SK-N-SH treated with all-trans-retinoic acid at 6 μM for 48 hours (cell line): ENCODE measurements at regions not wholly inside any gene's neighbourhood (a gene's known extent, or its start where the extent isn't known, plus 50 kb on each side); places are given as distances from the start of the nearest gene placed in this dataset.

Experiments
- ARNTL ChIP-seq: fragments of 450-650 bp; formaldehyde crosslinking; IDR thresholded peaks from 2 replicates; pipeline ENCODE4 v1.5.0; 2020; ENCODE audit warnings: low read depth, mild to moderate bottlenecking, moderate library complexity, borderline replicate concordance
- BACH2 ChIP-seq: fragments of 250-450 bp; sonication (Bioruptor Pico); IDR thresholded peaks from 2 replicates; pipeline ENCODE4 v1.9.0; 2021; ENCODE audit warnings: mild to moderate bottlenecking, borderline replicate concordance
- CREB5 ChIP-seq: fragments of 250-450 bp; sonication (Bioruptor Pico); IDR thresholded peaks from 2 replicates; pipeline ENCODE4 v1.5.1; 2020; ENCODE audit warnings: low read depth, mild to moderate bottlenecking, moderate library complexity
- ISL1 ChIP-seq: fragments of 250-450 bp; sonication (Bioruptor Pico); IDR thresholded peaks from 2 replicates; pipeline ENCODE4 v2.1.2; 2022; ENCODE audit warnings: mild to moderate bottlenecking, moderate library complexity
- PATZ1 ChIP-seq: fragments of 250-450 bp; sonication (Bioruptor Pico); IDR thresholded peaks from 2 replicates; pipeline ENCODE4 v1.8.0; 2020; ENCODE audit warnings: mild to moderate bottlenecking, moderate library complexity, borderline replicate concordance
- POU6F1 ChIP-seq: fragments of 250-450 bp; sonication (Bioruptor Pico); IDR thresholded peaks from 2 replicates; pipeline ENCODE4 v1.8.0; 2021; ENCODE audit warnings: low read depth, mild to moderate bottlenecking, moderate library complexity, borderline replicate concordance
- TCF4 ChIP-seq: fragments of 250-450 bp; sonication (Bioruptor Pico); IDR thresholded peaks from 2 replicates; pipeline ENCODE4 v1.8.0; 2021; ENCODE audit warnings: mild to moderate bottlenecking, moderate library complexity, borderline replicate concordance
- TOX ChIP-seq: fragments of 250-450 bp; sonication (Bioruptor Pico); IDR thresholded peaks from 2 replicates; pipeline ENCODE4 v1.8.0; 2021; ENCODE audit warnings: mild to moderate bottlenecking, moderate library complexity, borderline replicate concordance
- TSHZ2 ChIP-seq: fragments of 250-450 bp; sonication (Bioruptor Pico); IDR thresholded peaks from 2 replicates; pipeline ENCODE4 v1.5.0; 2020; ENCODE audit warnings: mild to moderate bottlenecking, moderate library complexity
- ZFP3 ChIP-seq: fragments of 250-450 bp; sonication (Bioruptor Pico); IDR thresholded peaks from 2 replicates; pipeline ENCODE4 v1.5.0; 2020; ENCODE audit warnings: mild to moderate bottlenecking, moderate library complexity
- ZNF70 ChIP-seq: fragments of 450-650 bp; formaldehyde crosslinking; IDR thresholded peaks from 2 replicates; pipeline ENCODE4 v1.5.0; 2020; ENCODE audit warnings: mild to moderate bottlenecking, moderate library complexity

GRCh38 chr5:163104464-163104863 lies 332.9 kb upstream of the CCNG1 start:
- TF ChIP-seq POU6F1: no peak
- no peak for TF ChIP-seq TCF4
- no peak for TF ChIP-seq ZNF70 (CRISPR knock-in tag)
- TF ChIP-seq ARNTL (CRISPR knock-in tag): no peak
- TF ChIP-seq TSHZ2: no peak
- TF ChIP-seq PATZ1 (CRISPR knock-in tag): no peak
- TF ChIP-seq CREB5 (CRISPR knock-in tag): no peak
- no peak for TF ChIP-seq ISL1 (CRISPR knock-in tag)
- TF ChIP-seq BACH2 (CRISPR knock-in tag): no peak
- no peak for TF ChIP-seq ZFP3 (CRISPR knock-in tag)
- TF ChIP-seq TOX (CRISPR knock-in tag): no peak
